Activated naive CD4-positive, alpha-beta T cell treated with anti-CD3 and anti-CD28 coated beads, Interleukin-2, amount 10 ng/mL, durations not matched to agents 7 days and 5 days (primary cell): ENCODE measurements at regions not wholly inside any gene's neighbourhood (a gene's known extent, or its start where the extent isn't known, plus 50 kb on each side); places are given as distances from the start of the nearest gene placed in this dataset.

Experiments used
- CTCF ChIA-PET: fragments of 350-600 bp; sonication (Branson Sonifier 250); formaldehyde crosslinking; loops from one replicate; lab custom pipeline; 2021; ENCODE audit warnings: antibody characterized with exemption; lab: Charles Lee
- DNase-seq: peaks from one replicate; pipeline ENCODE4 v3.0.0-alpha.2; 2020
- H3K27ac Mint-ChIP-seq: one replicate; pipeline ENCODE4 v1.8.0; 2021; ENCODE audit warnings: mild to moderate bottlenecking, moderate library complexity, mixed read lengths
- H3K27me3 Mint-ChIP-seq: one replicate; pipeline ENCODE4 v1.8.0; 2021; ENCODE audit warnings: mild to moderate bottlenecking, mixed read lengths
- H3K36me3 Mint-ChIP-seq: one replicate; pipeline ENCODE4 v1.8.0; 2021; ENCODE audit warnings: mixed read lengths
- H3K4me1 Mint-ChIP-seq: one replicate; pipeline ENCODE4 v1.8.0; 2021; ENCODE audit warnings: mixed read lengths
- H3K4me3 Mint-ChIP-seq: one replicate; pipeline ENCODE4 v1.8.0; 2021; ENCODE audit warnings: mild to moderate bottlenecking, moderate library complexity, mixed read lengths
- H3K9me3 Mint-ChIP-seq: one replicate; pipeline ENCODE4 v1.8.0; 2021; ENCODE audit warnings: mixed read lengths

DNA sequence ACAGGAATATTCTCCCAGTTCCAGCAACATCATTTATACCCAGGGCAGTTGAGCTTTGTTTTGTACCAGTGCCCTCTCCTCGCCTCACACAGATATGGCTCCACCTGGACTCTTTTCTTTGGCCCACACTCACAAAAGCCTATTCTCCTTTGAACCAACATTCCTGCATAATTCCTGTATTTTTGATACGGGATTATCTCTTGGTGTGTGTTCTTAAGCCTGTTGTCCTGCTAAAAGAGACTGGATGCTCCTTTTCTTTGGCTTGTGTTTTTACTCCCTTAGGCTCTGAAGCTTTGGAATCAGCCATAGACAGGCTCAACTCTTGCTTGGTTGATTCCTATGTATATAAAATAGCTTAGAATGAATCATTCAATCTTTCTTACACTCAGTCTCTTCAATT lies 305.4 kb upstream of the SATB1 start:
- Mint-ChIP-seq H3K27ac (no peak overlapping the region), H3K4me1 (peaks cover 67% of the 10 kb centered on the region), H3K9me3 (peaks cover 15% of the 10 kb centered on the region), H3K27me3 (no peaks in the 10 kb centered on the region), H3K4me3 (no peak overlapping the region), H3K36me3 (peaks cover 28% of the 10 kb centered on the region)
- CTCF ChIA-PET, result interaction anchor here (1.1 kb wide), 1 partner anchor 9 kb away, joined by 3 read pairs; no protein-coding TSS in a partner anchor
- no peak for DNase-seq

DNA sequence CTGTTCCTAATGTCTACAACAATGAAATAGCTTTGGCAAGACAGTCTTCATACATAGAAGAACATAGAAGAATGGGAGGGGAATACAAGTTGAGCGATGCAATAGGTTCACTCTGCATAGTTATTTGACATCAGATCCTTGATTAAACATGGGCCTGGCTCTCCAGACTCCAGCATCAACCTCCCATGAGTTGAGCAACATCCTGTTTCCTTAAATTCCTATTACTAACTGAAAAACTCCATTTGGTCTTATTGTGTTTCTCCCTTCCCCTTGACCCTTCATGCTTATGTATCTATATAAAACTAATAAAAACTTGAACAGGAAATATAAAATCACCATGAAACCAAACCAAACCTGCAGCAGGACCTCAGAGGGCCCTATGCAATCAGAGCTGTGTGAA lies 304.5 kb upstream of the SATB1 start:
- no peak for DNase-seq
- peaks cover 75% of the 10 kb centered on the region for H3K4me1 Mint-ChIP-seq

GRCh38 chr3:18725668-18726407 lies 300.7 kb upstream of the SATB1 start:
- peak overlapping the region; percentile 69 for H3K4me3 Mint-ChIP-seq
- no peaks in the 10 kb centered on the region for H3K27me3 Mint-ChIP-seq
- CTCF ChIA-PET, result interaction anchor here (0.6 to 3.1 kb wide), 7 partner anchors 9 to 32 kb away, joined by 3 to 12 read pairs (median 7); no protein-coding TSS in a partner anchor
- peaks cover 78% of the 10 kb centered on the region for H3K4me1 Mint-ChIP-seq
- peak; percentile 50 for DNase-seq
- H3K27ac Mint-ChIP-seq, result peak overlapping the region; percentile 88
- H3K9me3 Mint-ChIP-seq, result peaks cover 8% of the 10 kb centered on the region
- peaks cover 22% of the 10 kb centered on the region for H3K36me3 Mint-ChIP-seq

More for the DNA sequence above, 304.5 kb upstream of the SATB1 start:
- no peak overlapping the region for H3K27ac Mint-ChIP-seq
- H3K9me3 Mint-ChIP-seq, result peaks cover 12% of the 10 kb centered on the region
- H3K36me3 Mint-ChIP-seq, result peaks cover 26% of the 10 kb centered on the region
- H3K4me3 Mint-ChIP-seq, result no peak overlapping the region
- no peaks in the 10 kb centered on the region for H3K27me3 Mint-ChIP-seq
- CTCF ChIA-PET, result interaction anchor here (1.1 kb wide), 1 partner anchor 10 kb away, joined by 3 read pairs; no protein-coding TSS in a partner anchor

DNA sequence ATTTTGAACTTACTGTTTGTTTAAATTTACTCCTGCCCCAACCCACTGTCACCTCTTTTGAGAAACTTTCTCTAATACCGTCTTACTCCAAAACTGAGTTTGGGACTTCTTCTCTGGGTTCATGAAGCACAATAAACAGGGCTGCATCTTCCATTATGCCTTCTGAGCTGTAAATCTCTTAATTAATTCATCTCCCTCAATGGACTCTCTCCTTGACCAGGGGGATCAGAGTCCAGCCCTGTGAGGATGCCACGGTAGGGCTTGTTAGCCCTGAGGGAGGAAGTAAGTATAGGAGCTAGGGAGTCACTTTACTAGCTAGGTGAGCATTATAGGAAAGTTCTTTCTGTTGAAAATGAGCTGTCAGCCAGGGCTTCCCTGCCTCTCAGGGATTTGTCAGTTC lies 299.3 kb upstream of the SATB1 start:
- CTCF ChIA-PET, result interaction anchor here (1.3 to 3.1 kb wide), 7 partner anchors 8 to 166 kb away, joined by 4 to 12 read pairs (median 7); no protein-coding TSS in a partner anchor
- peak overlapping the region; percentile 69 for H3K4me3 Mint-ChIP-seq
- peaks cover 18% of the 10 kb centered on the region for H3K36me3 Mint-ChIP-seq
- peaks cover 71% of the 10 kb centered on the region for H3K4me1 Mint-ChIP-seq
- peaks cover 3% of the 10 kb centered on the region for H3K9me3 Mint-ChIP-seq
- DNase-seq, result no peak
- no peaks in the 10 kb centered on the region for H3K27me3 Mint-ChIP-seq
- peak overlapping the region; percentile 88 for H3K27ac Mint-ChIP-seq

DNA sequence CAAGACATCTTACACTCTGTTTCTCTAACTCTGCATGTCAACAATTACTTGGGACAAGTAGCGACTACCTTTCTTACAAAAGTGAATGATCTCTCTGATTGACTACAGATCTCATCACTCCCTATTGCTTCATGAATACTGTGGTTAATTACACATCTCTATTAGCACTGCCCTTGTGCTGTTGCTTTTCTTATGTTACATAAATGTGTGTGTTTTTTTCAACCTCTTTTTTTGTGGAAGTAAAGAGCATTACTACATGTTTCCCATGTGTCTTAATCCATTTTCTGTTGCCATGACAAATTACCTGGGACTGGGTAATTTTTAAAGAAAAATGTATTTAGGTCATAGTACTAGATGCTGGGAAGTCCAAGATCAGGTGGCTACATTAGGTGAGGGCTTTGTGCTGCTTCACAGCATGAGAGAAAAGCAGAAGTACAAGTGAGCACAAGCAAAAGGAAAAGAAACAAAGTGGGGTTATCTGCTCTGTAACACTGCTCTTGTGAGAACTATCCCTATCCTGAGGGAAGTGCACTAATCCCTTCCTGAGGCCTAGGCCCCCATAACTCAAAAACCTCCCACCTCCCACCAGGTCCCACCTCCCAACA lies 298.2 kb upstream of the SATB1 start:
- no peaks in the 10 kb centered on the region for H3K27me3 Mint-ChIP-seq
- H3K9me3 Mint-ChIP-seq, result peaks cover 10% of the 10 kb centered on the region
- H3K36me3 Mint-ChIP-seq, result peaks cover 26% of the 10 kb centered on the region
- CTCF ChIA-PET, result interaction anchor here (2.4 kb wide), 1 partner anchor 35 kb away, joined by 12 read pairs; no protein-coding TSS in a partner anchor
- H3K4me1 Mint-ChIP-seq, result peaks cover 73% of the 10 kb centered on the region
- H3K4me3 Mint-ChIP-seq, result no peak overlapping the region
- DNase-seq, result no peak
- H3K27ac Mint-ChIP-seq, result peak overlapping the region; percentile 88

DNA sequence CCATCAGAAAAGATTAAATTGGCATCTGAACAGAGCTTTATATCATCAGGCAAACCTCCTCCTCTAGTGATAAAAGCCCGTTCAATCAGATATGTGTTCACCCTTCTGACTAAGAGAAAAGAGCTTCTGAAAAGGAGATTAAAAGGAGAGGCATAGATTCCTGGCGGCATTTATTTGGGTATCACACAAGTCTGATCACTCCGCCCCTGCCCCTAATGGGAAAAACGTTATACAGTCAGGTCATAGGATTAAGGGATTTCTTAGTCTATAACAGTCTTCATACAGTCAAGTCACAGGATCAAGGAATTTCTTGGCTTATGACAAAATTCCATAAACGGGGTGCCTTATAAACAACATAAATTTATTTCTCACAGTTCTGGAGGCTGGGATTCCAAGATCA lies 295.4 kb upstream of the SATB1 start:
- Mint-ChIP-seq H3K4me3 (no peak overlapping the region), H3K27ac (no peak overlapping the region), H3K9me3 (peaks cover 16% of the 10 kb centered on the region), H3K36me3 (peaks cover 28% of the 10 kb centered on the region), H3K4me1 (peaks cover 73% of the 10 kb centered on the region), H3K27me3 (no peaks in the 10 kb centered on the region)
- CTCF ChIA-PET, result interaction anchor here (0.7 to 1.2 kb wide), 3 partner anchors 18 to 161 kb away, joined by 3 read pairs; no protein-coding TSS in a partner anchor
- no peak for DNase-seq

- no peaks in the 10 kb centered on the region for H3K27me3 Mint-ChIP-seq
- peak overlapping the region; percentile 96 for H3K27ac Mint-ChIP-seq
- CTCF ChIA-PET, result interaction anchor here (0.8 to 2.3 kb wide), 5 partner anchors 8 to 158 kb away, joined by 3 to 10 read pairs (median 6); no protein-coding TSS in a partner anchor
- H3K9me3 Mint-ChIP-seq, result peaks cover 16% of the 10 kb centered on the region
- peaks cover 69% of the 10 kb centered on the region for H3K4me1 Mint-ChIP-seq
- DNase-seq, result no peak
- H3K4me3 Mint-ChIP-seq, result peak overlapping the region; percentile 21
- H3K36me3 Mint-ChIP-seq, result peaks cover 38% of the 10 kb centered on the region
These were observed 292.5 kb upstream of the SATB1 start for GRCh38 chr3:18717598-18717997.

DNA sequence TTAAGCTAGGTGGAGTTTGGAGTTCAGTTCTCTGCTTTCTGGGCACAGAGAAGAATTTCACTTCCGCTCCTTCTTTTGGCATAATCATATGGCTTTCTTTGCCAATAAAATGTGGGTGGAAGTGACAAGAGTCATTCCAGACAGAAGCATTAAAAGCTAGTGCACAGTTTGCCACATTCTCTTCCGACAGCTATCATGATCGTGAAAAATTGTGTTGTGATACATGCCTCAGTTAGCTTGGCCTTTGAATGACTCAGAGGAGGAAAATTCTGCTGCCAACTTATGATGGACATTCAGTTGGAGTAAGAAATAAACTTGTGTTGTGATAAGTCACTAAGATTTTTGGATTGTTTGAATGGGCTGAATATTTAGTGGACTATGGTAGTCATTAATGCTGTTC lies 291.7 kb upstream of the SATB1 start:
- DNase-seq, result no peak
- H3K4me3 Mint-ChIP-seq, result no peak overlapping the region
- H3K9me3 Mint-ChIP-seq, result peaks cover 16% of the 10 kb centered on the region
- peaks cover 73% of the 10 kb centered on the region for H3K4me1 Mint-ChIP-seq
- CTCF ChIA-PET, result interaction anchor here (0.7 to 2.5 kb wide), 10 partner anchors 9 to 270 kb away, joined by 3 to 17 read pairs (median 4); no protein-coding TSS in a partner anchor
- no peaks in the 10 kb centered on the region for H3K27me3 Mint-ChIP-seq
- H3K27ac Mint-ChIP-seq, result peak overlapping the region; percentile 96
- H3K36me3 Mint-ChIP-seq, result peaks cover 38% of the 10 kb centered on the region

DNA sequence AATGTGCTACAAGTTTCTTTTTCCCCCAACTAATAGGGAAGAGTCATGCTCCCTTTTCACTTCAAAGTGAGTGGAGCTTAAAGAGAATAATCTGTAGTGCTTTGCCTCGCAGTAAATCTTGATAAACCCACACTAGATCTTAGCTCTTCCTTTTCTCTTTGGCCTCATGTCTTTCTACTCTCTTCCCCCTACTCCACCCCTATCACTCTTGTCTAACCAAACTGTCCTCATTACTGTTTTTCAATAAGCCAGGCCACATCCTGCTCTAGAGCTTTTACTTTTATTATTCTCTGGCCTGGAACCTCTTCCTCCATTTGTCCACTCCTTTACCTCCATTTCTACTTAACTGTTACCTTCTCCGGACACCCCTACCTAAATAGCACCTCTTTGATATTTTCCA lies 291.0 kb upstream of the SATB1 start:
- peaks cover 16% of the 10 kb centered on the region for H3K9me3 Mint-ChIP-seq
- H3K4me3 Mint-ChIP-seq, result no peak overlapping the region
- peaks cover 76% of the 10 kb centered on the region for H3K4me1 Mint-ChIP-seq
- peaks cover 38% of the 10 kb centered on the region for H3K36me3 Mint-ChIP-seq
- H3K27me3 Mint-ChIP-seq, result no peaks in the 10 kb centered on the region
- CTCF ChIA-PET, result interaction anchor here (0.7 to 2.5 kb wide), 10 partner anchors 10 to 286 kb away, joined by 3 to 17 read pairs (median 4); no protein-coding TSS in a partner anchor
- peak overlapping the region; percentile 96 for H3K27ac Mint-ChIP-seq
- DNase-seq, result no peak

- peak overlapping the region; percentile 96 for H3K27ac Mint-ChIP-seq
- no peak overlapping the region for H3K4me3 Mint-ChIP-seq
- H3K36me3 Mint-ChIP-seq, result peaks cover 42% of the 10 kb centered on the region
- no peaks in the 10 kb centered on the region for H3K27me3 Mint-ChIP-seq
- no peak for DNase-seq
- H3K4me1 Mint-ChIP-seq, result peaks cover 82% of the 10 kb centered on the region
- CTCF ChIA-PET, result interaction anchor here (0.8 to 4.8 kb wide), 10 partner anchors 13 to 285 kb away, joined by 3 to 31 read pairs (median 4); no protein-coding TSS in a partner anchor
- peaks cover 19% of the 10 kb centered on the region for H3K9me3 Mint-ChIP-seq
These were observed 290.1 kb upstream of the SATB1 start for GRCh38 chr3:18715208-18715607.

DNA sequence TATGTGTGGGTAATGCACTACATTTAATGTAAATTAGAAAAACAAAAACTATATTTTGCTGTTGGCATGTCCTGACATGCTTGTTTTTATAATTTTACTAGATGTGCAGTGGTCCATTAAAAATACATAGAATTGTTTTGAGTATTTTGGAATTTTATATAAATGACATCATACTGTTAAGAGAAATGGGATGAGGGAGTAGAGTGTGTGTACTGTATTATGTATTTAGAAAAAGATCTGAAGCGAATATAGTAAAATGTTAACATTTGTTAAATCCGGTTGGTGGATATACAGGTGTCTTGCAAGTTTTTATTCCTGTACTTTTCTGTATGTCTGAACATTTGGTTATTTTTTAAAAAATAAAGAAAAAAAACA lies 288.4 kb upstream of the SATB1 start:
- peak overlapping the region; percentile 92 for H3K27ac Mint-ChIP-seq
- CTCF ChIA-PET, result interaction anchor here (1.0 to 4.8 kb wide), 8 partner anchors 26 to 154 kb away, joined by 3 to 31 read pairs (median 4); no protein-coding TSS in a partner anchor
- H3K27me3 Mint-ChIP-seq, result no peaks in the 10 kb centered on the region
- H3K4me3 Mint-ChIP-seq, result no peak overlapping the region
- H3K36me3 Mint-ChIP-seq, result peaks cover 48% of the 10 kb centered on the region
- H3K9me3 Mint-ChIP-seq, result peaks cover 22% of the 10 kb centered on the region
- H3K4me1 Mint-ChIP-seq, result peaks cover 82% of the 10 kb centered on the region
- no peak for DNase-seq

- Mint-ChIP-seq H3K27ac (peak overlapping the region; percentile 92), H3K36me3 (peaks cover 49% of the 10 kb centered on the region), H3K9me3 (peaks cover 24% of the 10 kb centered on the region), H3K4me3 (peak overlapping the region; percentile 40), H3K27me3 (no peaks in the 10 kb centered on the region), H3K4me1 (peaks cover 78% of the 10 kb centered on the region)
- CTCF ChIA-PET, result interaction anchor here (0.9 to 4.8 kb wide), 14 partner anchors 10 to 292 kb away, joined by 3 to 31 read pairs (median 4); no protein-coding TSS in a partner anchor
- DNase-seq, result peak; percentile 48
These were observed 287.8 kb upstream of the SATB1 start for GRCh38 chr3:18712713-18713576.

DNA sequence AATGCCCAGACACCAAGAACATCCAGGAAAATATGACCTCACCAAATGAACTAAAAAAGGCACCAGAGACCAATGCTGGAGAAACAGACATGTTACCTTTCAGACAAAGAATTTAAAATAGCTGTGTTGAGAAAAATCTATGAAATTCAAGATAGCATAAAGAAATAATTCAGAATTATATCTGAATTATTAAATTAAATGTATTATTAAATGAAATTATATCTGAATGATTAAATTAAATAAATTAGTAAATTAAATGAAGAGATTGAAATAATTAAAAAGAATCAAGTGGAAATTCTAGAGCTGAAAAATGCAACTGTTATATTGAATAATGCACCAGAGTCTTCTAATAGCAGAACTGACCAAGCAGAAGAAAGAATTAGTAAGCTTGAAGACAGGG lies 279.2 kb upstream of the SATB1 start:
- H3K27me3 Mint-ChIP-seq, result no peaks in the 10 kb centered on the region
- DNase-seq, result no peak
- peaks cover 45% of the 10 kb centered on the region for H3K36me3 Mint-ChIP-seq
- no peak overlapping the region for H3K27ac Mint-ChIP-seq
- no peak overlapping the region for H3K4me3 Mint-ChIP-seq
- CTCF ChIA-PET, result no interaction called here
- peaks cover 3% of the 10 kb centered on the region for H3K4me1 Mint-ChIP-seq
- peaks cover 44% of the 10 kb centered on the region for H3K9me3 Mint-ChIP-seq
